ENCODE measurements at regions not wholly inside any gene's neighbourhood (a gene's known extent, or its start where the extent isn't known, plus 50 kb on each side); places are given as distances from the start of the nearest gene placed in this dataset.

DNA sequence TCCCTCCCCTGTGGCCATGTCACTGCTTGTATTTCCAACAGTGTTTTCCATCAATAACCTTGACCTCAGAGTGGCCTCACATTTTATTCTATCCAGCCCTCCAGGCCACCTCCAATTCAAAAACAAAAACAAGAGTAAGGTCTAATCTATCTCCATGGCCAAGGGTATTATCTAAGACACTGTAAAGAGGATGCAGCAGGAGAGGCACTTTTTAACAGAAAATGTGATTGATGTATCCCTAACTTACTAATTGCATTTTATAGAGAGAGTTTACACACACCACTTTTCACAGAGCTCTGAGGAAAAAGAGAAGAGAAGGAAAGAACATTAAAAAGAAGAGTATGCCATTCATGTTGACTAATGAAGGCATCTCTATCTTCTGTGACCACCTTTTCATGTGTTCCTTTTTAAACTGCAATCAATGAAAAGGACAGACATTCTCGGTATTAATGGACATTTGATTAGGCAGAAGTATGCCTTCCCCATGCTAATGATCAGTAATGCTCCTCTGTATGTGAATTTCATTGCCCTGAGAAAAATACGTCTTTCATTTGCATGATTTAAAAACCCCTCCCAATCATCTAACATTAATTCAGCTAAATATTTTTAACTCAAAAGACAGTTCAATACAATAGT, 653.3 kb upstream of the POU3F3 start:
- H3K36me3 ChIP-seq (ENCODE audit: control insufficient read depth, insufficient read depth, low read length) = no peaks in the 10 kb centered on the region
- H3K27me3 ChIP-seq (ENCODE audit: control insufficient read depth, insufficient read depth, low read length) = no peaks in the 10 kb centered on the region
- TF ChIP-seq, protein P1, sequence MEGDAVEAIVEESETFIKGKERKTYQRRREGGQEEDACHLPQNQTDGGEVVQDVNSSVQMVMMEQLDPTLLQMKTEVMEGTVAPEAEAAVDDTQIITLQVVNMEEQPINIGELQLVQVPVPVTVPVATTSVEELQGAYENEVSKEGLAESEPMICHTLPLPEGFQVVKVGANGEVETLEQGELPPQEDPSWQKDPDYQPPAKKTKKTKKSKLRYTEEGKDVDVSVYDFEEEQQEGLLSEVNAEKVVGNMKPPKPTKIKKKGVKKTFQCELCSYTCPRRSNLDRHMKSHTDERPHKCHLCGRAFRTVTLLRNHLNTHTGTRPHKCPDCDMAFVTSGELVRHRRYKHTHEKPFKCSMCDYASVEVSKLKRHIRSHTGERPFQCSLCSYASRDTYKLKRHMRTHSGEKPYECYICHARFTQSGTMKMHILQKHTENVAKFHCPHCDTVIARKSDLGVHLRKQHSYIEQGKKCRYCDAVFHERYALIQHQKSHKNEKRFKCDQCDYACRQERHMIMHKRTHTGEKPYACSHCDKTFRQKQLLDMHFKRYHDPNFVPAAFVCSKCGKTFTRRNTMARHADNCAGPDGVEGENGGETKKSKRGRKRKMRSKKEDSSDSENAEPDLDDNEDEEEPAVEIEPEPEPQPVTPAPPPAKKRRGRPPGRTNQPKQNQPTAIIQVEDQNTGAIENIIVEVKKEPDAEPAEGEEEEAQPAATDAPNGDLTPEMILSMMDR (IDR thresholded peaks at IDR 0.05; ENCODE audit: insufficient read depth, low read length, poor library complexity, severe bottlenecking) = no peak
- DNase-seq (ENCODE audit: low read depth) = no peak
- H3K4me3 ChIP-seq (ENCODE audit: low read depth, low read length) = no peak overlapping the region

DNA sequence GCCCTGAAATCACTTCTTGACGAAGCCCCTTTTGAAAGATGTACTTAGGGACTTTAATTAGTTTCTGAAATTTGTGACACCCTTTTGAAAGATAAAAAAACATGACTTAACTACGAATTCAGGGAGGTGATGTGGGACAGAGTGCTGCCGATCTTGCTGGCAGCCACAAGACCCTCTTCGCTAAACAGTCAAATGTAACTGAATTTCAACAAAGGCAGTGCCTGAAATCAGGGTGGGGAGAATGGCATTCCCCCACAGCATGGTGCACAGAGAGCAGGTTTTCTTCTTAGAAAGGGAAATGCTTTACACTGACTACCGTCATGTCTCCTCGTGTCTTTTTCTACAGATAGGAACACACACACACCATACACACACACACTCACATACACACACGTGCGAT, 640.2 kb upstream of the POU3F3 start:
- no peaks in the 10 kb centered on the region for H3K36me3 ChIP-seq (ENCODE audit: control insufficient read depth, insufficient read depth, low read length)
- DNase-seq (ENCODE audit: low read depth) = no peak
- TF ChIP-seq, protein P1 (IDR thresholded peaks at IDR 0.05; ENCODE audit: insufficient read depth, low read length, poor library complexity, severe bottlenecking) = no peak
- H3K27me3 ChIP-seq (ENCODE audit: control insufficient read depth, insufficient read depth, low read length) = no peaks in the 10 kb centered on the region
- no peak overlapping the region for H3K4me3 ChIP-seq (ENCODE audit: low read depth, low read length)

DNA sequence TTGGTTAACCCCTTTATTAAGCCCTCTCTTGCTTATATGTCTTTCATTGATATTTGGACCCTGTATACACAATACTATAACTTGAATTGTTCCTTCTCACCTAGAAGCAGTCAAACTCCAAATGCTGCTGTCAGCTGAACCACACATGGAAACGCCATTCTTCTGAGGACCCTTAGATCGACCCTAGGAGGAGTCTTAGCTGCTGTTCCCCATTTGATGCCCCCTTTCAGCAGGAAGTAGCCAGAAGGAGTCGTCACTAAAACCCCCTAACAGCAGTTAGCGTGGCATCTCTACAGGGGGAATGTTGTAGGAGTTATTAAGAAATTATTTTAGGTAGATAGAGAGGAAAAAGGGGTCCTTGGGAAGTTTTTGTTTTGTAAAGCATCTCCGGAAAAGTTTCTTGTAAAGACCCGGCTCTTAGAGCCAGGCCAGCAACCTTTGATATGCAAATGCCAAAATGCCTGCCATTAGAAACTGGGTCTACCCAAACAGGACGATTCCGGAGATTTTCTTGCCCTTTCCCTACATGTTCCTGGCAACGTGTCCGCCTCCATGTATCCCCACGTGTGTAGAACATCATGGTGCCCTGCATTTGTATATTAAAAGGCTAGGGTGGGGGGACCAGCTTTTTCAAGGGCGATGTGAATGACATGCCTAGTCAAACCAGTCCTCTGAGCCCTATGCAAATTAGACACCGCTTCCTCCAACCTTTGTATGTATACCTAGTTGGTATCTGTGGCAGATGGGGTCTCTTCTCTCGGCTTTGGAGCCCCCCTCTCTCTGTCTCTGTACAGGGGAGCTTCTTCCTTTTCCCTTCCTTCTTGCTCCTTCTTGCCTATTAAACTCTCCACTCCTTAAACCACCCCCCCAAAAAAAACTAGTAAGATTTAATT, 638.4 kb upstream of the POU3F3 start:
- Histone ChIP-seq H3K36me3 (ENCODE audit: control insufficient read depth, insufficient read depth, low read length) (no peaks in the 10 kb centered on the region), H3K27me3 (ENCODE audit: control insufficient read depth, insufficient read depth, low read length) (no peaks in the 10 kb centered on the region), H3K4me3 (ENCODE audit: low read depth, low read length) (no peak overlapping the region)
- TF ChIP-seq, protein P1 (IDR thresholded peaks at IDR 0.05; ENCODE audit: insufficient read depth, low read length, poor library complexity, severe bottlenecking) = no peak
- DNase-seq (ENCODE audit: low read depth) = no peak

DNA sequence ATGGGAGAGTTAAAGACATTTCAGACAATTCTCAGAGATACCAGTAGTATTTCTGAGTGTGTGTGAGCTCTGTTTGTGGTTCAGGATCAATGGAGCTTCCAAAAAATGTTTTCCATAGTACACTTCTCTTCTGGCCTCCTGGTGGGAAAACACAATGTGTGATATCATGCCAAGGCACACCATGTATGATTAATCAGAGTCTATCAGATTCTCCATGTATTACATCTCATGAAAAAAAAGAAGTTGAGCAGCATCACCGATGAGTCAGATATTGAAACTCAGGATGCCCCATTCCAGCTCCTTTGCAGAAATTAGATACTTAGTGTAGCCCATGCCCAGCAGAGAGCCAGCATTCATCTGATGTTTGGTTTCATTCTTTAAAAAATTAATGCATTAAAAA, 620.3 kb upstream of the POU3F3 start:
- TF ChIP-seq, protein P1 (IDR thresholded peaks at IDR 0.05; ENCODE audit: insufficient read depth, low read length, poor library complexity, severe bottlenecking) = no peak
- H3K4me3 ChIP-seq (ENCODE audit: low read depth, low read length) = no peak overlapping the region
- no peaks in the 10 kb centered on the region for H3K27me3 ChIP-seq (ENCODE audit: control insufficient read depth, insufficient read depth, low read length)
- H3K36me3 ChIP-seq (ENCODE audit: control insufficient read depth, insufficient read depth, low read length) = no peaks in the 10 kb centered on the region
- no peak for DNase-seq (ENCODE audit: low read depth)

DNA sequence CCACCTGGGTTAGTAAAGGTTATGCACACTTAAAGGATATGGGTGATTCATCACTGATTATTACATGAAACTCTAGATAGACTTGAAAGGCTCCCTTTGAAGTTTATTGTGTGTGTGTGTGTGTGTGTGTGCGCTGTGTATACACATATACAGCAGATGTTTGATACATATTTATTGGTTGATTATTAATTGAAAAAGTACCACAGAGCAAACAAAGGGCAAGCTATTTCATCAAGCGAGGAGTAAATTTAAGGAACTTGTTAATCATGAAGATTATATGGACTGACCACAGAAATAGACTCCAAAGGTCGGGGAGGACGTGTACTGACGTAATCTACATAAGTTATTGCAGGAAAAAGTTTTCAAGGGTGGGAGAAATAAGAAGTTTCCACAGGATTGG, 617.4 kb upstream of the POU3F3 start:
- TF ChIP-seq, protein P1 (IDR thresholded peaks at IDR 0.05; ENCODE audit: insufficient read depth, low read length, poor library complexity, severe bottlenecking) = no peak
- Histone ChIP-seq H3K4me3 (ENCODE audit: low read depth, low read length) (no peak overlapping the region), H3K36me3 (ENCODE audit: control insufficient read depth, insufficient read depth, low read length) (no peaks in the 10 kb centered on the region), H3K27me3 (ENCODE audit: control insufficient read depth, insufficient read depth, low read length) (no peaks in the 10 kb centered on the region)
- DNase-seq (ENCODE audit: low read depth) = no peak
